ENCODE measurements at regions not wholly inside any gene's neighbourhood (a gene's known extent, or its start where the extent isn't known, plus 50 kb on each side); places are given as distances from the start of the nearest gene placed in this dataset.

DNA sequence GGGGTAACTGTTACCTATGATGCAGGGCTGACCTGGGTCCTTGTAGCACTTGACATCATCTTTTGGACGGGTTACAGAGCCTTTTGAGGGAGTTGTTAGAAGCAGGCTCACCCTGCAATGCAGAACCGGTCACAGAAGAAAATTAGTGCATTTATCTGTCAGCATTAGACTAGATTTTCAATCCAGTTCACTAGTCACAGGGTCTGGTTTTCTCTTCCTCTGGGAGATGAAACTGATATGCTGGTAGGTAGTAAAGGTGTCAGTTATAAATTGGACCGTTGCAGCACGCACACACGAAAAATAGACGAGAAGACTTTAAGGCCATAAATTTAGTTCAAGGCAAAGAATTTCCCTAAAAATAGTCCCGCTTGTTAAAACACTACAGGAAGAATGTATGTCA is 532.3 kb upstream of the ATP11B start:
- no peak overlapping the region for H4K91ac ChIP-seq (ENCODE audit: low read length)
- H3K14ac ChIP-seq (ENCODE audit: low read length in 2 of 2) = no peak overlapping the region
- no peak overlapping the region for H3K4me3 ChIP-seq (ENCODE audit: insufficient read depth in 1 of 2, low read depth in 1 of 2, low read length in 2 of 2)
- H2AFZ ChIP-seq (ENCODE audit: low read depth, low read length) = no peak overlapping the region
- DNase-seq = no peak
- H3K9ac ChIP-seq (ENCODE audit: low read length) = no peak overlapping the region
- H3K18ac ChIP-seq (ENCODE audit: low read depth in 1 of 2, low read length in 2 of 2) = no peak overlapping the region
- H3K4me2 ChIP-seq (ENCODE audit: low read length, poor library complexity, severe bottlenecking) = no peak overlapping the region
- H3K23ac ChIP-seq (ENCODE audit: low read length in 2 of 2) = no peak overlapping the region
- H2AK5ac ChIP-seq (ENCODE audit: low read length, severe bottlenecking) = no peak overlapping the region
- H3K27ac ChIP-seq (ENCODE audit: low read length, poor library complexity, severe bottlenecking) = no peak overlapping the region
- H3K9me3 ChIP-seq (ENCODE audit: control insufficient read depth, low read length) = no peaks in the 10 kb centered on the region
- H3K79me1 ChIP-seq (replicated peaks; ENCODE audit: low read length, poor library complexity, severe bottlenecking) = no peaks in the 10 kb centered on the region
- peaks cover 10 to 39% of the 10 kb centered on the region in 2 experiments for H3K27me3 ChIP-seq (ENCODE audit: control insufficient read depth in 1 of 2, insufficient read depth in 1 of 2, low read length in 2 of 2)
- H2BK5ac ChIP-seq (ENCODE audit: low read depth, low read length, poor library complexity, severe bottlenecking) = no peak overlapping the region
- no peak overlapping the region for H2BK120ac ChIP-seq (ENCODE audit: low read depth, low read length)
- no peak overlapping the region for H2BK15ac ChIP-seq (ENCODE audit: low read depth, poor library complexity, severe bottlenecking)
- no peaks in the 10 kb centered on the region for H3K36me3 ChIP-seq (ENCODE audit: control insufficient read depth in 1 of 2, insufficient read depth in 2 of 2, low read depth in 1 of 2, low read length in 2 of 2)
- H2BK12ac ChIP-seq (ENCODE audit: low read length in 2 of 2) = no peak overlapping the region
- H4K8ac ChIP-seq (ENCODE audit: low read length) = no peak overlapping the region
- H3K4me1 ChIP-seq (ENCODE audit: control insufficient read depth, insufficient read depth, low read depth, low read length) = no peaks in the 10 kb centered on the region
- no peak overlapping the region for H3K4ac ChIP-seq (ENCODE audit: low read depth in 1 of 2, low read length in 2 of 2)
- 83% methylated on average over 6 of the region's 7 CpGs for WGBS

DNA sequence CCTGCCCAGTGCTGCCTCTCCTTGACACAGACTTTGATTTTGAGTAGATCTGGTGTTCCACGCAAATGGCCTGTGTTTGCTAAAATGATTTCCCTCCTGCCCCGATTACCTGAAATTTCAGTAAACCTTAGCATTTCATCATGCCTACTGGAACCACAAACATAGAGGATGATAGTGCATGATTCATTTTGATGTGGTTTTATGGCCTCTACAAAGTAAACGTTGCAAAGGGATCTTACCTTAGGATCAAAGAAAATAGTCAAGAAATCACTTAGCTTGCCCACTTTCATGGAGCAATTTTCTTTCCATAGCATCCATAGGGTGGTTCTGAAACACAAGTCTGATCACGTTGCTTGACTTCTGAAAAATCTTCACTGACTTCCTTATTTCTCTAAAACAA is 524.6 kb upstream of the ATP11B start:
- H2BK5ac ChIP-seq (ENCODE audit: low read depth, low read length, poor library complexity, severe bottlenecking) = no peak overlapping the region
- H2BK120ac ChIP-seq (ENCODE audit: low read depth, low read length) = no peak overlapping the region
- H3K9me3 ChIP-seq (ENCODE audit: control insufficient read depth, low read length) = no peaks in the 10 kb centered on the region
- H3K27ac ChIP-seq (ENCODE audit: low read length, poor library complexity, severe bottlenecking) = no peak overlapping the region
- H3K4me1 ChIP-seq (ENCODE audit: control insufficient read depth, insufficient read depth, low read depth, low read length) = no peaks in the 10 kb centered on the region
- H2BK12ac ChIP-seq (ENCODE audit: low read length in 2 of 2) = no peak overlapping the region
- no peak for DNase-seq
- no peak overlapping the region for H2BK15ac ChIP-seq (ENCODE audit: low read depth, poor library complexity, severe bottlenecking)
- no peak overlapping the region for H3K4me2 ChIP-seq (ENCODE audit: low read length, poor library complexity, severe bottlenecking)
- WGBS = 75% methylated on average over 3 of the region's 4 CpGs
- H2AFZ ChIP-seq (ENCODE audit: low read depth, low read length) = no peak overlapping the region
- no peak overlapping the region for H3K9ac ChIP-seq (ENCODE audit: low read length)
- no peak overlapping the region for H3K23ac ChIP-seq (ENCODE audit: low read length in 2 of 2)
- no peaks in the 10 kb centered on the region for H3K27me3 ChIP-seq (ENCODE audit: control insufficient read depth in 1 of 2, insufficient read depth in 1 of 2, low read length in 2 of 2)
- H3K14ac ChIP-seq (ENCODE audit: low read length in 2 of 2) = no peak overlapping the region
- H3K4ac ChIP-seq (ENCODE audit: low read depth in 1 of 2, low read length in 2 of 2) = no peak overlapping the region
- no peak overlapping the region for H2AK5ac ChIP-seq (ENCODE audit: low read length, severe bottlenecking)
- no peak overlapping the region for H3K4me3 ChIP-seq (ENCODE audit: insufficient read depth in 1 of 2, low read depth in 1 of 2, low read length in 2 of 2)
- H3K36me3 ChIP-seq (ENCODE audit: control insufficient read depth in 1 of 2, insufficient read depth in 2 of 2, low read depth in 1 of 2, low read length in 2 of 2) = no peaks in the 10 kb centered on the region
- H3K79me1 ChIP-seq (replicated peaks; ENCODE audit: low read length, poor library complexity, severe bottlenecking) = no peaks in the 10 kb centered on the region
- no peak overlapping the region for H3K18ac ChIP-seq (ENCODE audit: low read depth in 1 of 2, low read length in 2 of 2)
- H4K91ac ChIP-seq (ENCODE audit: low read length) = no peak overlapping the region
- H4K8ac ChIP-seq (ENCODE audit: low read length) = no peak overlapping the region

DNA sequence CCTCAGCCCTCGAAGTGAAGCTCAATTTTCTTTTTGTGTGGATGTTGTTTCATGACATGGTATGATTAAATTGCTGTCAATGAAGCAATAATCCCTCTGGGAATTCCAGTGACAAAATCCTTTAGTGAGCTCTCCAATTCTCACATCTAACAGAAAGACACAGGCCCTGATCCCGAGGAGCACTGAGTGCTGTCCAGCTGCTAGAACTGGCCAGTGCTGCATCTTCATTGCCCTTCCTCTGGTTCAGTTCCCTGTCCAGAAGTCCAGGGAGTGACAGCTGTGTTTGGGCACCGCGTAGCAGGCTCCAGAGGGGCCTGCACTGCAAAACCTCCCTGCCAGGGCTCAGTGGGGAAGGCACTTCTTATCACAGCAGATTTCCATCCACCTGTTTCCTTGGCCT is 516.8 kb upstream of the ATP11B start:
- no peak overlapping the region for H2AFZ ChIP-seq (ENCODE audit: low read depth, low read length)
- H3K4me1 ChIP-seq (ENCODE audit: control insufficient read depth, insufficient read depth, low read depth, low read length) = no peaks in the 10 kb centered on the region
- no peak overlapping the region for H3K27ac ChIP-seq (ENCODE audit: low read length, poor library complexity, severe bottlenecking)
- H2AK5ac ChIP-seq (ENCODE audit: low read length, severe bottlenecking) = no peak overlapping the region
- H3K14ac ChIP-seq (ENCODE audit: low read length in 2 of 2) = no peak overlapping the region
- no peak overlapping the region for H2BK15ac ChIP-seq (ENCODE audit: low read depth, poor library complexity, severe bottlenecking)
- H3K23ac ChIP-seq (ENCODE audit: low read length in 2 of 2) = no peak overlapping the region
- H2BK12ac ChIP-seq (ENCODE audit: low read length in 2 of 2) = no peak overlapping the region
- no peaks in the 10 kb centered on the region for H3K9me3 ChIP-seq (ENCODE audit: control insufficient read depth, low read length)
- no peak overlapping the region for H3K4me3 ChIP-seq (ENCODE audit: insufficient read depth in 1 of 2, low read depth in 1 of 2, low read length in 2 of 2)
- H4K8ac ChIP-seq (ENCODE audit: low read length) = no peak overlapping the region
- no peak overlapping the region for H2BK5ac ChIP-seq (ENCODE audit: low read depth, low read length, poor library complexity, severe bottlenecking)
- H3K27me3 ChIP-seq (ENCODE audit: control insufficient read depth in 1 of 2, insufficient read depth in 1 of 2, low read length in 2 of 2) = no peaks in the 10 kb centered on the region
- no peak overlapping the region for H3K18ac ChIP-seq (ENCODE audit: low read depth in 1 of 2, low read length in 2 of 2)
- no peaks in the 10 kb centered on the region for H3K36me3 ChIP-seq (ENCODE audit: control insufficient read depth in 1 of 2, insufficient read depth in 2 of 2, low read depth in 1 of 2, low read length in 2 of 2)
- no peak for DNase-seq
- H3K4ac ChIP-seq (ENCODE audit: low read depth in 1 of 2, low read length in 2 of 2) = no peak overlapping the region
- no peak overlapping the region for H4K91ac ChIP-seq (ENCODE audit: low read length)
- no peaks in the 10 kb centered on the region for H3K79me1 ChIP-seq (replicated peaks; ENCODE audit: low read length, poor library complexity, severe bottlenecking)
- no peak overlapping the region for H3K4me2 ChIP-seq (ENCODE audit: low read length, poor library complexity, severe bottlenecking)
- H3K9ac ChIP-seq (ENCODE audit: low read length) = no peak overlapping the region
- no peak overlapping the region for H2BK120ac ChIP-seq (ENCODE audit: low read depth, low read length)
- 44% methylated on average over 3 of the region's 4 CpGs for WGBS

DNA sequence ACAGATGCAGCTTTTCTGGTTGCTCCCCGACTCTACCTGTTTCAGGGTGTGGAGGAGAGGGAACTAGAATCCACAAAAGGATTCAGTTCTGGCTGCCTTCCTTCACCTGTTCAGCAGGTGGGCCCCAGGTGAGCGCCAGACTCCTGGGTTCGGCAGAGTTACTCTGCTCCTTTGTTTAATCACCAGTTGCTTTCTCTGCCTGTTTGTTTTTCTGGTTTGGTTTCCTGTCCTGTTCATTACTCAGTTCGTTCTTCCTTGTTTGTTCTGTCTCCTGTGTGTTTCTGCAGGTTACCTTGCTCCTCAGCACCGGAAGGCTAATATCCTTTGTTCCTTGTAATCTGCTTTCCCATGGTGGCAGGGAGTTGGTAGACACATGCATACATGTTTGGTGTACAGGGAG is 508.5 kb upstream of the ATP11B start:
- Histone ChIP-seq H3K27me3 (ENCODE audit: control insufficient read depth in 1 of 2, insufficient read depth in 1 of 2, low read length in 2 of 2) (no peaks in the 10 kb centered on the region), H2BK5ac (ENCODE audit: low read depth, low read length, poor library complexity, severe bottlenecking) (no peak overlapping the region), H3K4ac (ENCODE audit: low read depth in 1 of 2, low read length in 2 of 2) (no peak overlapping the region), H2BK120ac (ENCODE audit: low read depth, low read length) (no peak overlapping the region), H3K9me3 (ENCODE audit: control insufficient read depth, low read length) (no peaks in the 10 kb centered on the region), H2BK15ac (ENCODE audit: low read depth, poor library complexity, severe bottlenecking) (no peak overlapping the region), H4K8ac (ENCODE audit: low read length) (no peak overlapping the region), H2BK12ac (ENCODE audit: low read length in 2 of 2) (no peak overlapping the region), H3K79me1 (replicated peaks; ENCODE audit: low read length, poor library complexity, severe bottlenecking) (no peaks in the 10 kb centered on the region), H4K91ac (ENCODE audit: low read length) (no peak overlapping the region), H3K14ac (ENCODE audit: low read length in 2 of 2) (no peak overlapping the region), H3K27ac (ENCODE audit: low read length, poor library complexity, severe bottlenecking) (no peak overlapping the region), H2AK5ac (ENCODE audit: low read length, severe bottlenecking) (no peak overlapping the region), H2AFZ (ENCODE audit: low read depth, low read length) (no peak overlapping the region), H3K4me3 (ENCODE audit: insufficient read depth in 1 of 2, low read depth in 1 of 2, low read length in 2 of 2) (no peak overlapping the region), H3K9ac (ENCODE audit: low read length) (no peak overlapping the region), H3K36me3 (ENCODE audit: control insufficient read depth in 1 of 2, insufficient read depth in 2 of 2, low read depth in 1 of 2, low read length in 2 of 2) (no peaks in the 10 kb centered on the region), H3K23ac (ENCODE audit: low read length in 2 of 2) (no peak overlapping the region), H3K4me1 (ENCODE audit: control insufficient read depth, insufficient read depth, low read depth, low read length) (no peaks in the 10 kb centered on the region), H3K18ac (ENCODE audit: low read depth in 1 of 2, low read length in 2 of 2) (no peak overlapping the region), H3K4me2 (ENCODE audit: low read length, poor library complexity, severe bottlenecking) (no peak overlapping the region)
- no peak for DNase-seq
- WGBS = 57% methylated on average over 5 of the region's 5 CpGs
